ENCODE measurements at regions not wholly inside any gene's neighbourhood (a gene's known extent, or its start where the extent isn't known, plus 50 kb on each side); places are given as distances from the start of the nearest gene placed in this dataset.

DNA sequence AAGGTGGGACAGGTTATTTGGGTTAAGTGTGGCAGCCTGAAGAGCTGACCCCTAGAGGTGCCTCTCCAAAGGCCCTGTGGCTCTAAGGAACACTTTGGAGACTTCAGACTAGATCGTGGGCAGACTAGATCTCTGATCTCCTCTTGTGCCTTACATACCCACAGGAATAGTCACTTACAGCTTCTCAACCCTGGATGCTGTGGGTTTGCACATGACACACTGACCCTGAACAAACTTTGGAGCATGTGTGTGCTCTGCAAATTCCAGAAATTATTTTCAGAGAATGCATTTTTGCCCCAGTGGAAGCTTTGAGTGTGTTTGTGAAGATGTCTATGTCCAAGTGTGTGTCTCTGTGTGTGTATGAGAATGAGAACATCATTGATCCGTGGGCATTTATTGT is 119.6 kb downstream of the EMX2 start:
- TF ChIP-seq CTCF (IDR thresholded peaks at IDR 0.05), result no peak
- DNase-seq, result no peak
- intact Hi-C loops (cut with DNase I; ENCODE audit: low total_unique reads), result no loop called here

DNA sequence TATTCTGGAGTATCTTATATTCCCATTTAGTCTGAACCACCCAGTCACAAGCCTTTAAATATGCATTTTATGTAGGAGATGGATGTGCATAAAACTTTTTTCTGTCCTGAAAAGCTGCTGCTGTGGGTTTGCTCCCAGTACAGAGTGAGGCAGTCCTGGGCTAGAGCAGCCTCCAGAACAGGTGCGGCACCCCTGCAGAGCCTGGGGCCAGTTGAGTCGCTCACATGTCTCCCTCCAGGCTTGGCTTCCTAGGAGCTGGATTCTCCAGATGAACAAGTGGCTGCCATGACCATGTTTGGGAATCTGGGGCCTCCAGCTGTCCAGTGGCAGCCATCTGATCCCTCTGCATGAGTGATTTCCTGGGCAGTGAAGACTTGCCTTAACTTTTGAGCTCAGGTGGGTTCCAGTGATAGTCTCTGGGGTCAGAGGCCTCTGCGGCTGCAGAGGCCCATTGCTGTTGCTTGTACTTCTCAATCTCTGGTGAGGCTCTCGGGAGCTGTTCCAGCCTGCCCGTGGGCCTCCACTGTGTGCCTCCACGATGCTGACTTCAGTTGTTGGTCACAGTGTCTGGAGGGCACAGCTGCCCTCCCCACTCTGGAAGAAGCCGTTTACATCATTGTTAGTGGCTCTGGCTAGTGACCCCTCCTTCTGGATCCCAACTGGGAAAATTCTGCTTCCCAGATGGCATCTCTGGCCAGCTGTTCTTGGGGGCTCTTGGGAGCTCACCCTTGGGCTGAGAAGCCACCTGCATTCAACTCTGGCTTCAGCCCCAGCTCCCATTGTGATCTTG is 120.4 kb downstream of the EMX2 start:
- Histone ChIP-seq H3K9me3 (no peaks in the 10 kb centered on the region), H3K4me1 (no peaks in the 10 kb centered on the region), H3K27ac (no peak overlapping the region), H3K36me3 (no peaks in the 10 kb centered on the region), H3K27me3 (no peaks in the 10 kb centered on the region), H3K4me3 (no peak overlapping the region)
- no peak for DNase-seq
- no peak for TF ChIP-seq CTCF (IDR thresholded peaks at IDR 0.05)
- intact Hi-C loops (cut with DNase I; ENCODE audit: low total_unique reads), result no loop called here

More for the DNA sequence above, 119.6 kb downstream of the EMX2 start:
- no peaks in the 10 kb centered on the region for H3K36me3 ChIP-seq
- no peaks in the 10 kb centered on the region for H3K4me1 ChIP-seq
- no peak overlapping the region for H3K4me3 ChIP-seq
- no peak overlapping the region for H3K27ac ChIP-seq
- H3K9me3 ChIP-seq, result no peaks in the 10 kb centered on the region
- H3K27me3 ChIP-seq, result no peaks in the 10 kb centered on the region

GRCh38 chr10:117663750-117664149 is 121.2 kb downstream of the EMX2 start:
- Histone ChIP-seq H3K4me1 (no peaks in the 10 kb centered on the region), H3K27me3 (no peaks in the 10 kb centered on the region), H3K27ac (no peak overlapping the region), H3K4me3 (no peak overlapping the region), H3K9me3 (no peaks in the 10 kb centered on the region), H3K36me3 (no peaks in the 10 kb centered on the region)
- DNase-seq, result no peak
- TF ChIP-seq CTCF (IDR thresholded peaks at IDR 0.05), result no peak
- intact Hi-C loops (cut with DNase I; ENCODE audit: low total_unique reads), result no loop called here

GRCh38 chr10:117664288-117664687 is 121.7 kb downstream of the EMX2 start:
- no peaks in the 10 kb centered on the region for H3K9me3 ChIP-seq
- TF ChIP-seq CTCF (IDR thresholded peaks at IDR 0.05), result no peak
- no peak overlapping the region for H3K27ac ChIP-seq
- H3K36me3 ChIP-seq, result no peaks in the 10 kb centered on the region
- no peaks in the 10 kb centered on the region for H3K4me1 ChIP-seq
- H3K27me3 ChIP-seq, result no peaks in the 10 kb centered on the region
- H3K4me3 ChIP-seq, result no peak overlapping the region
- DNase-seq, result no peak
- intact Hi-C loops (cut with DNase I; ENCODE audit: low total_unique reads), result no loop called here

DNA sequence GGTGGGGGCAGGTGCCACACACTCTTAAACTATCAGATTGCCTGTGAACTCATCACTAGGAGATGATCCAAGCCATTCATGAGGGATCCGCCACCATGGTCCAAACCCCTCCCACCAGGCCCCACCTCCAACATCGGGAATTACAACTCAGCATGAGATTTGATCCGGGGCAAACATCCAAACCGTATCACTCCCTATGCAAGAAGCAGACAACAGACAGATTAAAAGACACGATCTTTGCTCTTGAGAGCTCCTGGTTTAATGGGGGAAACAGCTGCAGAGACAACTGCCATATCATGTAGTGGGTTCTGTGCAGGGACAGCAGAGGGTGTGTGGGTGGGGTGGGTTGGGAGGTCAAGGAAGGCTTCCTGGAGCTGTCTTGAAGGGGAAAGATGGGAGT is 123.6 kb downstream of the EMX2 start:
- no peak for DNase-seq
- no peak overlapping the region for H3K27ac ChIP-seq
- intact Hi-C loops (cut with DNase I; ENCODE audit: low total_unique reads), result no loop called here

More for the DNA sequence above, 123.6 kb downstream of the EMX2 start:
- no peak for TF ChIP-seq CTCF (IDR thresholded peaks at IDR 0.05)
- Histone ChIP-seq H3K4me1 (no peaks in the 10 kb centered on the region), H3K27me3 (no peaks in the 10 kb centered on the region), H3K9me3 (no peaks in the 10 kb centered on the region), H3K4me3 (no peak overlapping the region), H3K36me3 (no peaks in the 10 kb centered on the region)
